PC-3 (cell line): ENCODE measurements at regions not wholly inside any gene's neighbourhood (a gene's known extent, or its start where the extent isn't known, plus 50 kb on each side); places are given as distances from the start of the nearest gene placed in this dataset.

Experiments
- ATAC-seq: fragments of 200-7000 bp; cut with Tn5 transposase; 2 replicates; pipeline ENCODE4 v1.9.1; 2020; ENCODE audit warnings: mild to moderate bottlenecking, moderate library complexity
- BruUV-seq: library from RNA; stranded (reverse); fragments of 400-500 nt; replicated peaks from 2 replicates; lab custom pipeline; 2021; lab: Mats Ljungman, UMichigan
- CTCF ChIA-PET: fragments of 300-600 bp; sonication (Branson Sonifier 250); formaldehyde crosslinking; loops from one replicate; lab custom pipeline; 2022; ENCODE audit warnings: antibody characterized with exemption; lab: Charles Lee
- POLR2A ChIA-PET: fragments of 300-600 bp; sonication (Branson Sonifier 250); formaldehyde crosslinking; loops from one replicate; lab custom pipeline; 2022; ENCODE audit warnings: antibody characterized with exemption; ENCODE audit not compliant: unreplicated experiment; lab: Charles Lee
- DNase-seq: peaks from one replicate; pipeline ENCODE4 v3.0.0-alpha.2; 2015
- H2AFZ ChIP-seq: fragments of 300-600 bp; sonication (generic); 2 replicates; pipeline ENCODE4 v1.6.0; 2016; ENCODE audit warnings: antibody characterized with exemption, low read length
- H3F3A ChIP-seq: fragments of 300-600 bp; sonication (generic); one replicate; pipeline ENCODE4 v1.6.0; 2017; ENCODE audit warnings: antibody characterized with exemption, low read length, control low read depth, mild to moderate bottlenecking; ENCODE audit not compliant: unreplicated experiment
- H3K27ac ChIP-seq: fragments of 300-600 bp; sonication (generic); 2 replicates; pipeline ENCODE4 v1.5.1; 2016; ENCODE audit warnings: mild to moderate bottlenecking, low read length
- H3K27me3 ChIP-seq: fragments of 300-600 bp; sonication (generic); 2 replicates; pipeline ENCODE4 v1.6.1; 2016; ENCODE audit warnings: low read length, mixed read lengths
- H3K36me3 ChIP-seq: fragments of 300-600 bp; sonication (generic); 2 replicates; pipeline ENCODE4 v1.6.1; 2016; ENCODE audit warnings: low read depth, mixed run types, low read length, mixed read lengths
- H3K4me1 ChIP-seq: fragments of 300-600 bp; sonication (generic); 2 replicates; pipeline ENCODE4 v1.5.1; 2016; ENCODE audit warnings: low read length; ENCODE audit not compliant: insufficient read depth
- H3K4me2 ChIP-seq: fragments of 300-600 bp; sonication (generic); 2 replicates; pipeline ENCODE4 v1.6.0; 2016; ENCODE audit warnings: low read length
- H3K4me3 ChIP-seq: fragments of 300-600 bp; sonication (generic); 2 replicates; pipeline ENCODE4 v1.5.1; 2016; ENCODE audit warnings: mild to moderate bottlenecking, low read length, mixed read lengths
- H3K79me2 ChIP-seq: fragments of 300-600 bp; sonication (generic); 2 replicates; pipeline ENCODE4 v1.6.1; 2017; ENCODE audit warnings: low read length, mixed read lengths
- H3K9ac ChIP-seq: fragments of 300-600 bp; sonication (generic); 2 replicates; pipeline ENCODE4 v1.6.0; 2016; ENCODE audit warnings: mild to moderate bottlenecking, low read length
- H3K9me2 ChIP-seq: fragments of 300-600 bp; sonication (generic); replicated peaks from 2 replicates; pipeline ENCODE4 v1.6.1; 2016; ENCODE audit warnings: mixed run types, low read length, mixed read lengths
- H3K9me3 ChIP-seq: fragments of 300-600 bp; sonication (generic); 2 replicates; pipeline ENCODE4 v1.6.1; 2016; ENCODE audit warnings: low read length, mixed read lengths
- H4K20me1 ChIP-seq: fragments of 300-600 bp; sonication (generic); 2 replicates; pipeline ENCODE4 v1.6.1; 2016; ENCODE audit warnings: low read length, mixed read lengths
- EZH2 ChIP-seq: fragments of 300-600 bp; sonication (generic); IDR thresholded peaks from one replicate; pipeline ENCODE4 v1.6.1; 2017; ENCODE audit warnings: antibody characterized with exemption, mild to moderate bottlenecking, low read length; ENCODE audit not compliant: unreplicated experiment
- EZH2phosphoT487 ChIP-seq: fragments of 300-600 bp; sonication (generic); IDR thresholded peaks from 2 replicates; pipeline ENCODE4 v1.6.1; 2018; ENCODE audit warnings: mild to moderate bottlenecking, antibody characterized with exemption, low read length, borderline replicate concordance
- intact Hi-C: fragments of 100-400 bp; cut with micrococcal nuclease; formaldehyde crosslinking; loops from 2 replicates; pipeline ENCODE4 v1.9.0; 2023
- TF ChIP-seq, protein P1 (sequence below): fragments of 300-600 bp; sonication (generic); conservative IDR thresholded peaks from 2 replicates; pipeline ENCODE4 v1.5.1; 2017; ENCODE audit warnings: antibody characterized with exemption, low read depth, mild to moderate bottlenecking, low read length

DNA sequence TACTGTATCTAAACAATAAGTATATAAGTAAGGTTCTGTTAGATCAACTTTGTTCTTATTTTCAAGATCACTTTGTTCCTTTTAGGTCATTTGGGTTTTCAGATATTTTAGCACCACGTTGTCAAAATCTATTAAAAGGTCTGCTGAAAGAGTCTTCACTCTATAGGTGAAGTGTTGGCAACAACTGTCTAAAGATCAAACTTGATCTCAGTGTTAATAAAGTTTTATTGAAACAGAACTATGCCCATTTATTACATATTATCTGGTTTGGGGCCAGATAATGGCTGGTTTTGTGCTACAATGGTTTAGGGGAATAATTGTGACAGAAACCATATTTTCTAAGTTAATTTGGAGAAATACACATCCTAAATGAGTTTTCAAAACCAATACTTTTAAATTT, 478.9 kb upstream of the GRM3 start:
- CTCF ChIA-PET, result no interaction called here
- no peaks in the 10 kb centered on the region for H3F3A ChIP-seq
- no peaks in the 10 kb centered on the region for H4K20me1 ChIP-seq
- H3K4me2 ChIP-seq, result no peak overlapping the region
- H3K9me2 ChIP-seq, result no peaks in the 10 kb centered on the region
- H3K27ac ChIP-seq, result no peak overlapping the region
- TF ChIP-seq EZH2phosphoT487, result no peak
- no peaks in the 10 kb centered on the region for H3K36me3 ChIP-seq
- H3K27me3 ChIP-seq, result no peaks in the 10 kb centered on the region
- no peaks in the 10 kb centered on the region for H3K4me1 ChIP-seq
- H3K9ac ChIP-seq, result no peak overlapping the region
- no peak overlapping the region for H2AFZ ChIP-seq
- POLR2A ChIA-PET, result no interaction called here
- no TSS peak for BruUV-seq
- ATAC-seq (no peak), DNase-seq (no peak)
- intact Hi-C loops, result no loop called here
- no peaks in the 10 kb centered on the region for H3K79me2 ChIP-seq
- H3K4me3 ChIP-seq, result no peak overlapping the region
- no peaks in the 10 kb centered on the region for H3K9me3 ChIP-seq

DNA sequence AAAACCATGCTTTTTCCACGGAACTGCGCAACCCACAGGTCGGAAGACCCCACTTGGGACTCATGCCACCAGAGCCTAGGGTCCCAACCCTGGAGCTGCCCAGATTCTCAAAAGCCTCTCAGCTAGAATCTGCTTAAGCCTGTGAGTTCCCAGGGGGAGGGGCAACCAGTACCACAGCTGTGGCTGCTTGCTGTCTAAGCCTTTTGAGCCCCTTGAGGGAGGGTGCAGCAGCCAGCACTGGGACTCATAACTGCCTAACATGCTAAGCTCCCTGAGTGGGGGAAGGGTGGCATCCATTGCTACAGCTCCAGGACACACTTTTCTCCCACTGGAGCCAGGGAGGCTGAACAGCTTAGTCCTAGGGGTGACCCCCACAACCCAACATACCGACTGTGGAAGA, 485.6 kb upstream of the GRM3 start:
- BruUV-seq, result no TSS peak
- Histone ChIP-seq H3K9me2 (no peaks in the 10 kb centered on the region), H4K20me1 (no peaks in the 10 kb centered on the region), H3K9me3 (no peaks in the 10 kb centered on the region), H3K27me3 (no peaks in the 10 kb centered on the region), H2AFZ (no peak overlapping the region), H3K4me3 (no peak overlapping the region), H3K4me2 (no peak overlapping the region), H3F3A (no peaks in the 10 kb centered on the region), H3K4me1 (no peaks in the 10 kb centered on the region), H3K27ac (no peak overlapping the region), H3K9ac (no peak overlapping the region), H3K36me3 (no peaks in the 10 kb centered on the region), H3K79me2 (no peaks in the 10 kb centered on the region)
- CTCF ChIA-PET, result no interaction called here
- intact Hi-C loops, result no loop called here
- TF ChIP-seq, protein P1, sequence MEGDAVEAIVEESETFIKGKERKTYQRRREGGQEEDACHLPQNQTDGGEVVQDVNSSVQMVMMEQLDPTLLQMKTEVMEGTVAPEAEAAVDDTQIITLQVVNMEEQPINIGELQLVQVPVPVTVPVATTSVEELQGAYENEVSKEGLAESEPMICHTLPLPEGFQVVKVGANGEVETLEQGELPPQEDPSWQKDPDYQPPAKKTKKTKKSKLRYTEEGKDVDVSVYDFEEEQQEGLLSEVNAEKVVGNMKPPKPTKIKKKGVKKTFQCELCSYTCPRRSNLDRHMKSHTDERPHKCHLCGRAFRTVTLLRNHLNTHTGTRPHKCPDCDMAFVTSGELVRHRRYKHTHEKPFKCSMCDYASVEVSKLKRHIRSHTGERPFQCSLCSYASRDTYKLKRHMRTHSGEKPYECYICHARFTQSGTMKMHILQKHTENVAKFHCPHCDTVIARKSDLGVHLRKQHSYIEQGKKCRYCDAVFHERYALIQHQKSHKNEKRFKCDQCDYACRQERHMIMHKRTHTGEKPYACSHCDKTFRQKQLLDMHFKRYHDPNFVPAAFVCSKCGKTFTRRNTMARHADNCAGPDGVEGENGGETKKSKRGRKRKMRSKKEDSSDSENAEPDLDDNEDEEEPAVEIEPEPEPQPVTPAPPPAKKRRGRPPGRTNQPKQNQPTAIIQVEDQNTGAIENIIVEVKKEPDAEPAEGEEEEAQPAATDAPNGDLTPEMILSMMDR, result no peak
- TF ChIP-seq EZH2phosphoT487 (no peak), EZH2 (no peak)
- no peak for ATAC-seq
- POLR2A ChIA-PET, result no interaction called here
- no peak for DNase-seq

DNA sequence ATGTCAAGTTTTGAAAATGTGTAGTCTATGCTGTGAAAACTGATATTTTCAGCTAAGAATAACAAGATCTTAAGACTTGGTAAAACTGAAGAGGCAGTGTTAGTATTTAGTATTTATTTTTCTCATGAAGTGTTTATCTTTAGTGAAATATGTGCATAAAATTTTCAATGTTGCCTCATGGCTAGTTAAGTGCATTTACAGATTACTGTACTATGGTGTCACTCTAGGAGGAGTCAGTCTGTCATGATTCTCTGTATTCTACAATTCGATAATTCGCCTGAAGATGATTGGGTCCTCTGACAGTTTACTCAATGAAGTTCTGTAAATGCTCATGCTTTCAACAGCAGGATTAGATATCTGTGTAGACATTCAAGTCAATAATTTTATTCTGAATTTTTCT, 488.1 kb upstream of the GRM3 start:
- intact Hi-C loops, result no loop called here
- POLR2A ChIA-PET, result no interaction called here
- no TSS peak for BruUV-seq

DNA sequence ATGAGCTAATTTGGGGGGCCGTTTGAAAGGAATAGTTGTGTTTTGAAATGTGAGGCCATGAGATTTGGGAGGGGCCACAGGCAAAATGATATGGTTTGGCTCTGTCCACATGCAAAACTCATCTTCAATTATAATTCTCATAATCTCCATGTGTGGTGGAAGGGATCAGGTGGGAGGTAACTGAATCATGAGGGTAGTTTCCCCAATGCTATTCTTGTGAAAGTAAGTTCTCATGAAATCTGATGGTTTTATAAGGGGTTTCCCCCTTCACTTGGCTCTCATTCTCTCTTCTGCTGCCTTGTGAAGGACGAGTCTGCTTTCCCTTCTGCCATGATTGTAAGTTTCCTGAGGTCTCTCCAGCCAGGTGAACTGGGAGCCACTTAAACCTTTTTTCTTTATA, 490.8 kb upstream of the GRM3 start:
- Histone ChIP-seq H3K27ac (no peak overlapping the region), H3K4me3 (no peak overlapping the region), H4K20me1 (no peaks in the 10 kb centered on the region), H2AFZ (no peak overlapping the region), H3K4me2 (no peak overlapping the region), H3K9me3 (no peaks in the 10 kb centered on the region), H3K27me3 (no peaks in the 10 kb centered on the region), H3K79me2 (no peaks in the 10 kb centered on the region), H3K9ac (no peak overlapping the region), H3K4me1 (no peaks in the 10 kb centered on the region), H3K9me2 (no peaks in the 10 kb centered on the region), H3K36me3 (no peaks in the 10 kb centered on the region), H3F3A (no peaks in the 10 kb centered on the region)
- ChIA-PET POLR2A (no interaction called here), CTCF (no interaction called here)
- no TSS peak for BruUV-seq
- intact Hi-C loops, result no loop called here
- no peak for DNase-seq
- no peak for ATAC-seq
- TF ChIP-seq EZH2, result no peak

More for the DNA sequence above, 488.1 kb upstream of the GRM3 start:
- Histone ChIP-seq H3K27ac (no peak overlapping the region), H3K4me3 (no peak overlapping the region), H4K20me1 (no peaks in the 10 kb centered on the region), H3F3A (no peaks in the 10 kb centered on the region), H3K27me3 (no peaks in the 10 kb centered on the region), H3K36me3 (no peaks in the 10 kb centered on the region), H3K4me1 (no peaks in the 10 kb centered on the region), H3K9ac (no peak overlapping the region), H3K9me3 (no peaks in the 10 kb centered on the region), H3K9me2 (no peaks in the 10 kb centered on the region), H2AFZ (no peak overlapping the region), H3K4me2 (no peak overlapping the region), H3K79me2 (no peaks in the 10 kb centered on the region)
- DNase-seq (no peak), ATAC-seq (no peak)
- no peak for TF ChIP-seq EZH2
- no peak for TF ChIP-seq EZH2phosphoT487
- CTCF ChIA-PET, result no interaction called here
